HG02852 (cell line): ENCODE measurements at regions not wholly inside any gene's neighbourhood (a gene's known extent, or its start where the extent isn't known, plus 50 kb on each side); places are given as distances from the start of the nearest gene placed in this dataset.
"Not testable (repeated sequence)": the region's sequence is repeated elsewhere in the genome, so short reads cannot be mapped to it uniquely, and the experiment has no call there.

Experiments used
- ATAC-seq: cut with Tn5 transposase; IDR thresholded peaks from one replicate; pipeline ENCODE4 v1.9.1; 2021; ENCODE audit warnings: mild to moderate bottlenecking, moderate library complexity; ENCODE audit not compliant: unreplicated experiment

DNA sequence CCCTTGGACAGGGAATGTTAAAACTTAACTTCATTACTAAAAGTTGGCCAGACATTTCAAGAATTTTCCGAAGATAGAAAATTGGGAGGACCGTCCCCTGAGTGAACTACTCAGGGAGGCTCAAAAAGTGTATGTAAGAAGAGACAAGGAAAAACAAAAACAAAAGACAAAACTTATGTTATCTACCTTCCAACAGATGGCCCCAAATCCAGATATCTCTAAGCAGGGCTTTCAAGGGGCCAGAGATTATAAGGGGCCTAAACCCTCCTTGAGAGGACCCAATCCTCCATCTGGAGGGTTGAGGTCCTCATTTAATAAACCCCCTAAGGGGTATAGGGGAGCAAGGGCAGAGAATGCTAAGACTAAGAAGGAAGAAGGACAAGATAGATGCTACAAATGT, 203.6 kb downstream of the SH2D4B start:
- no peak for ATAC-seq

DNA sequence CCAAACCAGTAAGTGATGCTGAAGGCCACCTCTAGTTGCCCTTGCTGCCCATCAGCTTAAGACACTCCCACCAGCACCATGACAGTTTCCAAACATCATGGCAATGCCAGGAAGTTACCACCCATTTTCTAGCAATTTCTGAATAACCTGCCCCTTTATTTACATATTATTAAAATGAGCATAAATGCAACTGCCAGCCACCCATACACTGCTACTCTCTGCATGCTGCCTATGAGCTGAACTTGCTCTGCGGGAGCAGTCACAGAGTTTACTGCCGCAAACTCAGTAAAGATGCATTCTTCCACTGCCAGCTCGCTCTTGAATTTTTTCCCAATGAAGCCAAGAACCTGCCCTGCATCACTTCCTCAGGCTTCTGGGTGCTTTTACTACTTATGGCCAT, 212.6 kb downstream of the SH2D4B start:
- no peak for ATAC-seq

DNA sequence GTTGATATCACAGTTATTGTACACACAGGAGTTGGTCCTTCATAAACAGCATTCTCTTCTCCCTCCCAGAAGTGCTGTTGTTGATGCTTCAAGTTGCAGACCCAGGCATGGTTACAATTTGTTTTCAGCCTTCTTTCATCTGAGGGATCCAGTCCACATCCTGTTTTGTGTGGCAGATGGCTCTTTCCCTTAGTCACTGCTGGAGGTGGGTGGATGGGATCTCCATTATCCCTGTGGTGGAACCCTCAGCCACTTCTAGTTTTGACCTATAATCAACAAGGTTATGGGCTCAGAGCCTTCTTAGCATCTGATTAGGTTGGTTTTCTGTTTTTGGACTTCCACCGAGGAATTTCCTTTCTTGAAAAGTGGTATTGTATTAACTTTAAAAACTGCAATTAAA, 214.2 kb downstream of the SH2D4B start:
- no peak for ATAC-seq

- no peak for ATAC-seq
Observed at GRCh38 chr10:80753612-80754011, 215.9 kb downstream of the SH2D4B start.

DNA sequence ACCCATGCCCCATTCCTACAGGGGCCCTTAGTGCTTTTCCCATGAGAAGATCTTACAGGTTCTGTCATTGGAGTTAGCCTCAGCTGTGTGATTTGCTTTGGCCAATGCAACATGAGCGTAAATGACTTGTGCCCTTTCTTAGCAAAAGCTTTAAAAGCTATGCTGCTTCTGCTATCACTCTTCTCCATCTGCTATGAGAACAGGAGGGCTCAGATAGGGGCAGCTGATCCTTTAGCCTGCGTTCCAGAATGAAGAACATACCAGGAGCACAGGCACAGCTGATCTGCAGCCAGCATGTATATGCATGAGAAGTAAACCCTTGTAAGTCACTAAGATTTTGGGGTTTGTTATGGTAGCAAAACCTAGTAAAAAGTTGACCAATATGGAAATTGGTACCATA, 218.2 kb downstream of the SH2D4B start:
- ATAC-seq: no peak

DNA sequence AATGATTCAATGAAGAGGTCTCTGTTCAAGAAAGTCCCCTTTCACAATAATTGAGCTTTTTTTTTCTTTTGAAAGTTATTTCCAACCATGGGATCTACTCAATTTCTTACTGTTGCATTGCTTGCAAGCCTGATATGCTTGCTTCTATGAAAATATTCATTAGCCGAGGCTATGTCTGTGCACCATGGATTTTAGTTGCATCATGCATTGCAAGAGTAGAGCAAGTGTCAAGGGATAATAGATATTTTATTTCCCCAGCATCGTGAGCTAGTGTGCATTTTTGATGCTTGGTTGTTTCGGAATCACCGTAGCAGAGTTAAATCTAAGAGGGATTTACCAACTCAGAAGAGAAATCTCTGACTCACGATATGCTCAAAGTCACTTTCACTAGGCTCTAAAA, 222.0 kb downstream of the SH2D4B start:
- ATAC-seq: no peak

DNA sequence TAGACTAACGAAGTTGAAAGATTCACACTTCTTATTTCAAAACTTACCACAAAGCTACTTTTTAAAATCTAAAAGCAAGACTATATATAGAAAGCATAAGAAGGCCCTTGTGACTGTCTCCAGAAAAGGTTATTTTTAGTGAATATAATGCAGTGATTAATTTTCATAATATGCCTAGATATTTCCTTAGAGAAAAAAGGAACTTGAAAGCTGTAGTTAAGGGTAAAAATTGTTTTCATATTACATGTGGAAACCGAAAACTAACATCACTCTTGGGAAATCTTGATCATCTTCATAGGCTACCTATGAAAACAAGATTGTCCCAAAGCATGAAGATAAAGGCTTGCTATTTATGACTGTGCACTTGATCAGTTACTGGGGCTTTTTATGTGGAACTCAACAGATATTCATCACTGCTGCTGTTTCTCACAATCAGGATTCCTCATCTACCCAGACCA, 223.2 kb downstream of the SH2D4B start:
- ATAC-seq: peak; percentile 74

DNA sequence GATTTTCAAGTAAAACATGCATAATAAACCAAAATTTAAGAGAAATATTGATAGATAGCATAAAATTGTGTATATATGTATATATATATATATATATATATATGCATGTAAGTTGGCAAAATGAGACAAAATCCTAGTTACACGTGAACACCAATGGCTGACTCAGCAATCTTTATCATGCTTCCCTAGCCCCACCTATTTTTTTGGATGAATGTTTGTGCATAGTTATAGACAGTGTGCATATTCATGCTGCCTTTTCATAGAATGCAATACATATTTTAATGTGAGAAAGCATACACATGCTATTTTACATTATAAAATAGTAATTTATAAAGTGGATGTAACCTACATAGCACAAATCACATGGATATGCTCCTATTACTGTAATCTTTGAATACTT, 230.3 kb downstream of the SH2D4B start:
- ATAC-seq: no peak

DNA sequence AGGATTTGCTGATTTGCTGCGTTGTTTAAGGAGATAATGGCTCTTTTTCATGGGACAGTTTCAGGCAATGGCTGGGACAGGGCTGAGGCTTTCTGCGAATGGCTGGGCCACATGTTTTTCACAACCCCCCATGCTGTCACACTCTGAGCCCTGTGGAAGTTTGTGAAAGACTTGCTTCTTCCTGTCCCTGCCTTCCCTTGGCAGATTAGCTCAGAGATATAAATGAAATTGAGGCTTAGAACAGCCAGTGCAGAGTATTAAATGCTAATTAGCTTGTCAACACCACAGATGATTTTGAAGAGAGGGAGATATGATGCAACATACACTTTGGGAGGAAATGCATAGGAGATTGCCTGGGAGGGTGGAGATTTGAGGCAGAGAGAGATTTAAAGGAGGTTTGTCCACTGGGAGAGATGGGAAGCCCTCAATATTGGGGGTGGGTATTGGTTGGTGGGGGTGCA, 232.0 kb downstream of the SH2D4B start:
- no peak for ATAC-seq

DNA sequence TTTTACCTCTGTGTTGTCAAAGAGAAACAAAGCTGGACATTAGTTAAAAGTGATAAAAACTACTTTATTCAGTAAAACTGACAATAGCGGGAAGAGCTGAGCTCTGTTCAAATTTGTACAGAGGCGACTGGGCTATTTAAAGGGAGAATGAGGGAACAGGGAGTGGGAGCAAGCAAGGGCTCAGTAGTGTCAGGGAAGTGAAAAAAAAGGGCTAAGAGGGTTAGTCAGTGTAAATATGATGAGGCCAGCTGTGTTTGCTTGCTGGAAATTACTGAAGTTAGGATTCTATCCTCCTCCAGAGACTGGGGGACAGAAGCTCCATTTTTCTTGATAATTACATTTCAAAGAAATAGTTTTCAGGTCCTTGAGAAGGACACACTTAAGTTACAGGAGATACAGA, 232.5 kb downstream of the SH2D4B start:
- ATAC-seq: no peak

DNA sequence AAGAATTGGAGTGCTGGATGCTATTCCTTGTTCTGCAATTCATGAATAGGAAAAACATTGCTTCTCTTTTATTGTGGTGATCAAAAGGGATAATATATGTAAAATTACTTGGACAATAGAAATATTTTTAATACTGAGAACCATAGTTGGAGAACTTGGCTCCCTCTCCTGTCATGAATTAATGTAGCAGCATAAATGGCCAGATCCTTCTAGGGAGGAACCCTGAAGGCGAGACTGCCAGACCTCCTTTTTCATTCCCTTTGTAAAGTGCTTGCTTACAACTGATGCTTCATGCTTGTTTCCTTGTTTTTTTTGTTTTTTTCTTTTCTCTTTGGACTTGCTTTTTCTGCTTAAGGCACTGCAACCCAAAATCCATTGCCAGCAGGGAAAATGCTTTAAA, 233.6 kb downstream of the SH2D4B start:
- ATAC-seq: no peak

DNA sequence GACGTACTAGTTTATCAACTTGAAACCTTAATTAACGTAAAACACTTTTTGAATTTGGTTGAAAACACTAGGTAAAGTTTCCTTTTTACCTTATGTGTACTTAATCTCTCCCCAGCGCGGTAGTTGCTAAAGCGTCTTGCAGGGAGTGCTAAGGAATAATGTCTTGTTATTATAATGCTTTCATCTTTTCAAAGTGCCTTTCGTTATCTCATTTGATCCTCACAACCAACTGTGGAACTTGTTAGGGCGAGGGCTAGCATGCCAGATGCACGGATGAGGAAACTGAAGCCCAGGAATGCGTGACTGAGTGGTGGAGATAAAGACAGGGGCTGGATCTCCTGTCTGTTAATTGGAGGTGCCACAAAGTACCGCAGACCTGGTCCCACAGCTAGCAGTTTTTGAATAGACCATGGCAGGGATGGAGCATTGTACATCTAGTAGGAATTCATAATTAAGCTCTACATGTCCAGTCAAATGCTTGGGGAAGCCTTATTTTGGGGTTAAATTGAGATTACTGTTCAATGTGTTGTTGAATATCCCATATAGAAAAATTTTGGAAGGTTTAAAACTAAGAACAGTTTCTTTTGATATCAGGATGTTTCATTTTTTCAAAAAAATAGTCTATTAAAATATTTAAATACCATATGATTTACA, 234.3 kb downstream of the SH2D4B start:
- no peak for ATAC-seq

DNA sequence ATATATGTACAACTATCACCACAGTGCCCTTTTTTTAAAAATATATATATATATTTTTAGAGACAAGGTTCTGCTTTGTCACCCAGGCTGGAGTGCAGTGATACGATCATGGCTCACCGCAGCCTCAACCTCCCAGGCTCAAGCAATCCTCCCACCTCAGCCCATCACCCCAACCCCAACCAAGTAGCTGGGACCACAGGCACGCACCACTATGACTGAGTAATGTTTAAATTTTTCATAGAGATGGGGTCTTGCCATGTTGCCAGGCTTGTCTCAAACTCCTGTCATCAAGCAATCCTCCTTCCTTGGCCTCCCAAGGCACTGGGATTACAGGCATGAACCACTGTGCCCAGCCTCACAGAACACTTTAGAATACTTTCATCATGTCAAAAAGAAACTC, 234.9 kb downstream of the SH2D4B start:
- no peak for ATAC-seq

DNA sequence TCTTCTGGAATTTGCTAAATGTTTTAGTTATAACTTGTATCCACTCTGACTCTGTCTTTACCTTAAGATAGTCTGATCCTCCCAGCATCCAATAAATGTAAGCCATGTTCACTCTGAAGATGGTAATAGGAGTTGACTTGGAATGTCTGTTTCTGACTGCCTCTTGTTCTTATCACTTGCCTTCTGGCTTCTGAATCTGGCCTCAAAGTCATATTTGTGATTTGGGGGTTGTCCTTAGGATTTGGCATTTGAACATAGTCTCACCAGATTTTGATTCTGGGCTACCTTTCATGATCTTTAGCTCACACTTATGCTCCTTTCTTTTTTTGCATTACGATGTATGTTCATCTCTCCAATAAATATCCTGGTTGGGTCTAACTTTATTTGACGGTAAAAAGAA, 247.0 kb downstream of the SH2D4B start:
- ATAC-seq: no peak

GRCh38 chr10:80786322-80786721, 248.6 kb downstream of the SH2D4B start:
- ATAC-seq: no peak

DNA sequence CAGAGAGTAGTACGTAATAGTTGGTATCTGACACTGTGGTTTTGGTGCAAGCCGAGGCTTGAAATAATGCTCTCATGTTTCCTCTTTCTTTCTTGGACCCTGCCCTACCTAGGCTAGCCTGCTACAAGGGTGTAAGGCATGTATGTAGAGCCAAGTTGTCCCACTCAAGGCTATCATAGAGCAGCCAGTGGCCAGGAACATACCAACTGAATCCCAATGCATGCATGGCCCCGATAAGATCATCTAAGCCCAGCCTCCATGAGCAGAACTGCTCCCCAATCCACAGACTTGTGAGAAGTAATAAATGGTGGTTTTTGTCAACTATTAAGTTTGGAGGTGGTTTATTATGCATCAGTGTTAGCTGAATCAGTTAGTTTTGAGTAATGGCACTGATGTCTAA, 250.2 kb downstream of the SH2D4B start:
- no peak for ATAC-seq

- no peak for ATAC-seq
Observed at GRCh38 chr10:80794994-80795393, 257.3 kb downstream of the SH2D4B start.

DNA sequence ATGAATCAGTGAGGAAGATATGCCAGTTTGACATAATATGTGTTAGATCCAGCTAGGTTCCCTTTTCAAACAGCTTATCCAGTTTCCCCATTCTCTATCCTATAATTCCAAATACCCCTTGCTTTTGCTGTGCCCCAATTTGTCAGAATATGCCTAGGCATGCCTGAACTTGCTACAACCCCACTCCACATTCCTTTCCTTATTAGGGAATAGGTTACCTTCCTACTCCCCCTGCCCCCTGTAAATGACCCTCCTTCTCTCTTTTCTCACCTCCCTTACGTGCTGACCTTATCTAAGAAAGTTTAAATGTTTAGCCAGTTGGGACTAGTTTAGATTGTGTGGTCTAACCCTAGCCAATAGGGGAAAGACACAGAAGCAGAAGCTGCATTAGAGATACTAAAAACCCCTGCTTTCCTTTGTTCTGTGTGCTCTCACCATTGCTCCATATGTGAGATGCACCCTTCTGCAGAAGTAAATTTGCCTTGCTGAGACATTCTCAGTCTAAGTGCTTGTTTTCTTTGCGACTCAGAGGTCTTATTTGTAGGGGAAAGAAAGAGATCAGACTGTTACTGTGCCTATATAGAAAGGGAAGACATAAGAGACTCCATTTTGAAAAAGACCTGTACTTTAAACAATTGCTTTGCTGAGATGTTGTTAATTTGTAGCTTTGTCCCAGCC, 267.8 kb downstream of the SH2D4B start:
- ATAC-seq: no peak

- ATAC-seq: no peak
Observed at GRCh38 chr10:80814147-80814652, 276.5 kb downstream of the SH2D4B start.

DNA sequence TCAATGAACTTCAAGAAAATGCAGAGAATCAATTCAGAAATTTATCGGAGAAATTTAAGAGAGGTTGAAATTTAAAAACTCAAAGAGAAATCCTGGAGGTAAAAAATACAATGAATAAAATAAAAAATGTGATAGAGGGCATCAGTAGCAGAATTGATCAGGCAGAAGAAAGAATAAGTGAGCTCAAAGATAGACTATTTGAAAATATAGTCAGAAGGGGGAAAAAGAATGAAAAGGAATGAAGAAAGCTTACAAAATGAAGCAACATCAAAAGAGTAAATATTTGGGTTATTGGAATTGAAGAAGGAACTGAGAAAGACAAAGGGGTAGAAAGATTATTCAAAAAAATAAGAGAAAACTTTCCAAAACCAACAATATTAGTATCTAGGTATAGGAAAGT, 291.4 kb downstream of the SH2D4B start:
- no peak for ATAC-seq

DNA sequence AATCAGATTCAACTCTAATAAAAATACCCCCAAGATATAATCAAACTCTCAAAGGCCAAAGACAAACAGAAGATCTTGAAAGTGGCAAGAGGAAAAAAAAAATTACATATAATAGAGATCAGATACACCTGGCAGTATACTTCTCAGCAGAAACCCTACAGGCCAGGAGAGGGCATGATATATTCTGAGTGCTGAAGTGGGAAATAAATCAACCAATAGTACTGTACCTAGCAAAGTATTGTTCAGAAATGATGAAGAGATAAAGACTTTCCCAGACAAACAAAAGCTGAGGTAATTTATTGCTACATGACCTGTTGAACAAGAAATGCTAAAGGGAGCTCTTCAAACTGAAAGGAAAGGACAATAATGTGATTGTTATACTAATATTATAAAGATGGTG, 291.9 kb downstream of the SH2D4B start:
- ATAC-seq: no peak

DNA sequence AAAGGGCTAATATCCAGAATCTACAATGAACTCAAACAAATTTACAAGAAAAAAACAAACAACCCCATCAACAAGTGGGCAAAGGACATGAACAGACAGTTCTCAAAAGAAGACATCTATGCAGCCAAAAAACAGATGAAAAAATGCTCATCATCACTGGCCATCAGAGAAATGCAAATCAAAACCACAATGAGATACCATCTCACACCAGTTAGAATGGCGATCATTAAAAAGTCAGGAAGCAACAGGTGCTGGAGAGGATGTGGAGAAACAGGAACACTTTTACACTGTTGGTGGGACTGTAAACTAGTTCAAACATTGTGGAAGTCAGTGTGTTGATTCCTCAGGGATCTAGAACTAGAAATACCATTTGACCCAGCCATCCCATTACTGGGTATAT, 295.0 kb downstream of the SH2D4B start:
- not testable (repeated sequence) for ATAC-seq
